IPS-15b (cell line): ENCODE measurements at regions not wholly inside any gene's neighbourhood (a gene's known extent, or its start where the extent isn't known, plus 50 kb on each side); places are given as distances from the start of the nearest gene placed in this dataset.
"Not testable (repeated sequence)": the region's sequence is repeated elsewhere in the genome, so short reads cannot be mapped to it uniquely, and the experiment has no call there.

Experiments
- H3K27me3 ChIP-seq: one replicate; pipeline ENCODE4 v1.6.1; 2013; ENCODE audit warnings: low read length; ENCODE audit not compliant: control insufficient read depth, insufficient read depth
- H3K36me3 ChIP-seq: one replicate; pipeline ENCODE4 v1.6.1; 2013; ENCODE audit warnings: low read length; ENCODE audit not compliant: control insufficient read depth, insufficient read depth
- H3K4me1 ChIP-seq: one replicate; pipeline ENCODE4 v1.6.1; 2013; ENCODE audit warnings: mild to moderate bottlenecking, low read length; ENCODE audit not compliant: control insufficient read depth, insufficient read depth
- H3K4me3 ChIP-seq: one replicate; pipeline ENCODE4 v1.5.1; 2013; ENCODE audit warnings: low read depth, low read length
- H3K9ac ChIP-seq: one replicate; pipeline ENCODE4 v1.6.1; 2013; ENCODE audit warnings: low read depth, mild to moderate bottlenecking, low read length
- H3K9me3 ChIP-seq: one replicate; pipeline ENCODE4 v1.6.1; 2013; ENCODE audit warnings: mild to moderate bottlenecking, low read length; ENCODE audit not compliant: control insufficient read depth, insufficient read depth

DNA sequence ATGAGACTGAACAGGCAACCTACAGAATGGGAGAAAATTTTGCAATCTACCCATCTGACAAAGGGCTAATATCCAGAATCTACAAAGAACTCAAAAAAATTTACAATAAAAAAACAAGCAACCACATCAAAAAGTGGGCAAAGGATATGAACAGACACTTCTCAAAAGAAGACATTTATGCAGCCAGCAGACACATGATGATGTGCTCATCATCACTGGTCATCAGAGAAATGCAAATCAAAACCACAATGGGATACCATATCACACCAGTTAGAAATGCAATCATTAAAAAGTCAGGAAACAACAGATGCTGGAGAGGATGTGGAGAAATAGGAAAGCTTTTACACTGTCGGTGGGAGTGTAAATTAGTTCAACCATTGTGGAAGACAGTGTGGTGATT, 51.7 kb upstream of the PAXBP1 start:
- not testable (repeated sequence) for H3K4me3 ChIP-seq, H3K27me3 ChIP-seq, H3K4me1 ChIP-seq, H3K9me3 ChIP-seq, H3K9ac ChIP-seq, H3K36me3 ChIP-seq

GRCh38 chr21:32824950-32825349, 53.4 kb upstream of the PAXBP1 start:
- Histone ChIP-seq H3K27me3 (no peaks in the 10 kb centered on the region), H3K9me3 (no peaks in the 10 kb centered on the region), H3K9ac (no peak overlapping the region), H3K36me3 (no peaks in the 10 kb centered on the region), H3K4me3 (no peak overlapping the region), H3K4me1 (no peaks in the 10 kb centered on the region)

GRCh38 chr21:32826329-32827167, 55.0 kb upstream of the PAXBP1 start:
- no peaks in the 10 kb centered on the region for H3K9me3 ChIP-seq
- no peaks in the 10 kb centered on the region for H3K36me3 ChIP-seq
- no peak overlapping the region for H3K9ac ChIP-seq
- no peak overlapping the region for H3K4me3 ChIP-seq
- H3K27me3 ChIP-seq = no peaks in the 10 kb centered on the region
- no peaks in the 10 kb centered on the region for H3K4me1 ChIP-seq

DNA sequence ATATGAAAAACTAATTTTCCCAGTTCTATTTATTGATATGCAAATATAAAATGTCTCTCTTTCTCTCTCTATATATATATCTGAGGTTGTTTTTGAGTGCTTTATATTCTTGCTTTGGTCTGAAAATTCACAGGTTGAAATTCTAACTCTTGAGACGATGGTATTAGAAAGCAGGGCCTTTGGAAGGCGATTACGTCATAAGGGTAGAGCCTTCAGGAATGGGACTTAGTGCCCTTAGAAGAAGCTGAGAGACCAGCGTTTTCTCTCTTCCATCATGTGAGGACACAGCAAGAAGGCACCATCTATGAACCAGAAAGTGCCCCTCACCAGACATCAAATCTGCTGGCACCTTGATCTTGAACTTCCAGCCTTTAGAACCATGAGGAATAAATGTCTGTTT, 57.4 kb upstream of the PAXBP1 start:
- Histone ChIP-seq H3K9ac (no peak overlapping the region), H3K36me3 (no peaks in the 10 kb centered on the region), H3K9me3 (no peaks in the 10 kb centered on the region), H3K27me3 (no peaks in the 10 kb centered on the region), H3K4me3 (no peak overlapping the region), H3K4me1 (no peaks in the 10 kb centered on the region)

DNA sequence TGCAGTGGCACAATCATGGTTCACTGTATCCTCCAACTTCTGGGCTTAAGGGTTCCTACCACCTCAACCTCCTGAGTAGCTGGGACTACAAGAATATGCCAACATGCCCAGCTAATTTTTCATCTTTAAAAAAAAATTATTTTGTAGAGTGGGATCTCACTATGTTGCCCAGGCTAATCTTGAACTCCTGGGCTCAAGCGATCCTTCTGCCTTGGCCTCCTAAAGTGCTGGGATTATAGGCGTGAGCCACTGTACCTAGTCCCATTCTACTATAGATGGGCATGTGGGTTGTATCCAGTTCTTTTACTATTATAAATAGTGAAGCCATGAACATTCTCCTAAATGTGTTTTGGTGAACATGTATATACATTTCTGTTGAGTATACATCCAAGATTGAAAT, 57.9 kb upstream of the PAXBP1 start:
- H3K9ac ChIP-seq = no peak overlapping the region
- no peaks in the 10 kb centered on the region for H3K27me3 ChIP-seq
- H3K4me1 ChIP-seq = no peaks in the 10 kb centered on the region
- H3K9me3 ChIP-seq = no peaks in the 10 kb centered on the region
- H3K36me3 ChIP-seq = no peaks in the 10 kb centered on the region
- no peak overlapping the region for H3K4me3 ChIP-seq

GRCh38 chr21:32831779-32832178, 60.2 kb upstream of the PAXBP1 start:
- H3K4me1 ChIP-seq, H3K27me3 ChIP-seq, H3K9me3 ChIP-seq, H3K4me3 ChIP-seq, H3K9ac ChIP-seq, H3K36me3 ChIP-seq: not testable (repeated sequence)

GRCh38 chr21:32834211-32834915, 62.8 kb upstream of the PAXBP1 start:
- Histone ChIP-seq H3K9me3 (no peaks in the 10 kb centered on the region), H3K9ac (no peak overlapping the region), H3K4me3 (no peak overlapping the region), H3K27me3 (no peaks in the 10 kb centered on the region), H3K36me3 (no peaks in the 10 kb centered on the region), H3K4me1 (peaks cover 8% of the 10 kb centered on the region)

GRCh38 chr21:32834916-32835235, 63.3 kb upstream of the PAXBP1 start:
- Histone ChIP-seq H3K4me3 (no peak overlapping the region), H3K36me3 (no peaks in the 10 kb centered on the region), H3K4me1 (peaks cover 8% of the 10 kb centered on the region), H3K9me3 (no peaks in the 10 kb centered on the region), H3K27me3 (no peaks in the 10 kb centered on the region), H3K9ac (no peak overlapping the region)

GRCh38 chr21:32842146-32842545, 70.6 kb upstream of the PAXBP1 start:
- Histone ChIP-seq H3K9me3 (no peaks in the 10 kb centered on the region), H3K36me3 (no peaks in the 10 kb centered on the region), H3K9ac (no peak overlapping the region), H3K27me3 (no peaks in the 10 kb centered on the region), H3K4me1 (no peaks in the 10 kb centered on the region), H3K4me3 (no peak overlapping the region)

DNA sequence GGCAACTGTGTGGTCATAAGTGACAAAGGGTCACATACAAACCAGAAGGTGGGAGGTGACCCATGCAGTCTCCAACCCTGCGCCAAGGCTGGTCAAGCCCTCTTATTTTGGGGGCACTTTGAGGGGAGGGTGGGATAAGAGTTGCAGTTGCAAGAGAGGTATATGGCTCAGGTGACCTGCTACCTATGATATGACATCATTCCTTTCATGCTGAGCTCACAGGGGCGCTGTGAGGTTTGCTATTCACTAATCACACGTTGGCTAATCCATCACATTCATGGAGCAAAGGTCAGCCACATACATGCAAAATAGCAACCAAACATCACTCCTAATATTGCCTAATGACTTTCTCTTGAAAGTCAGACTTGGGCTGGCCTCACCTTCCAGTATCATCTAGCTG, 72.0 kb upstream of the PAXBP1 start:
- Histone ChIP-seq H3K9me3 (no peaks in the 10 kb centered on the region), H3K36me3 (no peaks in the 10 kb centered on the region), H3K27me3 (no peaks in the 10 kb centered on the region), H3K4me1 (no peaks in the 10 kb centered on the region), H3K9ac (no peak overlapping the region), H3K4me3 (no peak overlapping the region)

- Histone ChIP-seq H3K9ac (no peak overlapping the region), H3K36me3 (no peaks in the 10 kb centered on the region), H3K4me1 (no peaks in the 10 kb centered on the region), H3K9me3 (no peaks in the 10 kb centered on the region), H3K27me3 (no peaks in the 10 kb centered on the region), H3K4me3 (no peak overlapping the region)
Measured at GRCh38 chr21:32844076-32844475, 72.5 kb upstream of the PAXBP1 start.

DNA sequence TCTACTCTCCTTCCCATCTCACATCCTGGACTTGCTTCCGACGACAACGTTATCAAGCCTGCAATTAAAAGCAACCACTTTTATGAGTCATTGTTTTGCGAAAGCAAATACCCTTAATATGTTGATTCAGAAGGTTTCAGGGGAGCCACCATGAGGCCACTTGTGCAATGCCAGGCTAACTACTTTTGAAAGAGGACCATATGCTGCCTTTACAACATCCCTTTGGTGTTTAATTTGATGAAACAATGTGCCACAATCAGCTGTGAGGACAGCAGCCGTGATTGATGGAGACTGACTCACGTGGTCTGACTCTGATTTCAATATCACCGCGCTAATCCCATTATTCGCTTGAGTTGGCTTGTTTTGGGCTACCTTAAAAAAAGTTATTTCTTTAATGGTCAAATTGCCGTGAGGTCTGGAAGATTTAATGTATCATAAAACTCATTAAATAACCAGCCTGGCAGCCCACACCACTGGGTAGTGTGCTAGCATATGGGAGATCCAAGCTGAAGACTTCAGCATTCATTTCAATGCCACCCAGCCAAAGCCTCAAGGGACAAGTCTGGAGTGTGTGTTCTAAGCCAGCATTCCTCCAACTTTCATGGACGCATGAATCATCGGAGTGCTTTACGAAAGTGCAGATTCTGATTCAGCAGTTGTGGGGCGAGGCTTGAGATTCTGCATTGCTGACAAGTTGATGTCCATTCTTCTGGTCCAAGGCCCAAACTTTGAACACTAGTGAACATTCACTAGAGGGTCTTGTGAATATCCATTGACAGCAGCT, 73.3 kb upstream of the PAXBP1 start:
- H3K9me3 ChIP-seq = no peaks in the 10 kb centered on the region
- no peaks in the 10 kb centered on the region for H3K27me3 ChIP-seq
- H3K4me3 ChIP-seq = no peak overlapping the region
- no peak overlapping the region for H3K9ac ChIP-seq
- H3K4me1 ChIP-seq = no peaks in the 10 kb centered on the region
- no peaks in the 10 kb centered on the region for H3K36me3 ChIP-seq
